GM23338 (cell line): ENCODE measurements at regions not wholly inside any gene's neighbourhood (a gene's known extent, or its start where the extent isn't known, plus 50 kb on each side); places are given as distances from the start of the nearest gene placed in this dataset.

Experiments
- ATAC-seq: fragments of 200-7000 bp; cut with Tn5 transposase; 3 replicates; pipeline ENCODE4 v1.9.1; 2020
- DNase-seq: peaks from one replicate; pipeline ENCODE4 v3.0.0-alpha.2; 2015; ENCODE audit warnings: low spot score
- H2AFZ ChIP-seq: fragments of 200-600 bp; sonication (generic); 2 replicates; pipeline ENCODE4 v1.8.0; 2016; ENCODE audit warnings: antibody characterized with exemption, mild to moderate bottlenecking, moderate library complexity
- H3F3A ChIP-seq: fragments of 200-600 bp; sonication (generic); replicated peaks from 2 replicates; pipeline ENCODE4 v1.8.0; 2017; ENCODE audit warnings: antibody characterized with exemption, mixed run types, low read depth
- H3K27ac ChIP-seq: fragments of 200-600 bp; sonication (generic); 2 replicates; pipeline ENCODE4 v1.6.1; 2016; ENCODE audit warnings: low read depth
- H3K27me3 ChIP-seq: fragments of 200-600 bp; sonication (generic); 2 replicates; pipeline ENCODE4 v1.8.0; 2016; ENCODE audit warnings: mild to moderate bottlenecking, mixed run types, moderate library complexity; ENCODE audit not compliant: insufficient read depth
- H3K36me3 ChIP-seq: fragments of 200-600 bp; sonication (generic); 2 replicates; pipeline ENCODE4 v1.8.0; 2016; ENCODE audit warnings: mild to moderate bottlenecking; ENCODE audit not compliant: insufficient read depth
- H3K4me1 ChIP-seq: fragments of 200-600 bp; sonication (generic); 2 replicates; pipeline ENCODE4 v1.8.0; 2016; ENCODE audit warnings: mild to moderate bottlenecking, moderate library complexity; ENCODE audit not compliant: insufficient read depth
- H3K4me2 ChIP-seq: fragments of 200-600 bp; sonication (generic); 2 replicates; pipeline ENCODE4 v1.7.1; 2017; ENCODE audit warnings: mixed run types
- H3K4me3 ChIP-seq: fragments of 200-600 bp; sonication (generic); 2 replicates; pipeline ENCODE4 v1.6.1; 2016; ENCODE audit warnings: mixed run types
- H3K79me2 ChIP-seq: fragments of 200-600 bp; sonication (generic); replicated peaks from 2 replicates; pipeline ENCODE4 v1.8.0; 2017; ENCODE audit warnings: mild to moderate bottlenecking; ENCODE audit not compliant: insufficient read depth
- H3K9me2 ChIP-seq: fragments of 200-600 bp; sonication (generic); 2 replicates; pipeline ENCODE4 v1.8.0; 2017; ENCODE audit not compliant: insufficient read depth
- H4K20me1 ChIP-seq: fragments of 200-600 bp; sonication (generic); replicated peaks from 2 replicates; pipeline ENCODE4 v1.8.0; 2017; ENCODE audit warnings: mild to moderate bottlenecking; ENCODE audit not compliant: insufficient read depth
- H3K27ac Mint-ChIP-seq: 2 replicates; pipeline ENCODE4 v1.8.0; 2020; ENCODE audit warnings: inconsistent platforms, mild to moderate bottlenecking, moderate library complexity, mixed read lengths
- H3K27me3 Mint-ChIP-seq: 3 replicates; pipeline ENCODE4 v1.8.0; 2022; ENCODE audit warnings: low read depth, mild to moderate bottlenecking, moderate library complexity, mixed read lengths, inconsistent platforms; ENCODE audit not compliant: insufficient read depth, poor library complexity
- H3K36me3 Mint-ChIP-seq: 3 replicates; pipeline ENCODE4 v1.8.0; 2021; ENCODE audit warnings: low read depth, mild to moderate bottlenecking, inconsistent platforms, moderate library complexity, mixed read lengths
- H3K4me1 Mint-ChIP-seq: 3 replicates; pipeline ENCODE4 v1.8.0; 2020; ENCODE audit warnings: mild to moderate bottlenecking, inconsistent platforms, mixed read lengths
- H3K4me3 Mint-ChIP-seq: 3 replicates; pipeline ENCODE4 v1.8.0; 2021; ENCODE audit warnings: moderate library complexity, mild to moderate bottlenecking, inconsistent platforms, mixed read lengths
- H3K9me3 Mint-ChIP-seq: 3 replicates; pipeline ENCODE4 v1.8.0; 2020; ENCODE audit warnings: moderate library complexity, mild to moderate bottlenecking, inconsistent platforms, mixed read lengths
- CREB1 ChIP-seq: fragments of 250-450 bp; sonication (Bioruptor Pico); IDR thresholded peaks from 2 replicates; pipeline ENCODE4 v1.5.0; 2020; ENCODE audit warnings: low read depth, mild to moderate bottlenecking, moderate library complexity
- EZH2 ChIP-seq: fragments of 200-600 bp; sonication (generic); IDR thresholded peaks from one replicate; pipeline ENCODE4 v1.8.0; 2017; ENCODE audit warnings: antibody characterized with exemption, mild to moderate bottlenecking, low read depth; ENCODE audit not compliant: unreplicated experiment
- EZH2phosphoT487 ChIP-seq: fragments of 200-600 bp; sonication (generic); IDR thresholded peaks from one replicate; pipeline ENCODE4 v1.8.1; 2018; ENCODE audit warnings: antibody characterized with exemption; ENCODE audit not compliant: unreplicated experiment
- JUNB ChIP-seq: IDR thresholded peaks from one replicate; pipeline ENCODE4 v1.6.1; 2016; ENCODE audit warnings: antibody characterized with exemption; ENCODE audit not compliant: unreplicated experiment
- POLR2AphosphoS5 ChIP-seq: IDR thresholded peaks from 2 replicates; pipeline ENCODE4 v1.6.1; 2016; ENCODE audit warnings: antibody characterized with exemption, low read depth
- STAT1 ChIP-seq: IDR thresholded peaks from one replicate; pipeline ENCODE4 v1.6.1; 2016; ENCODE audit warnings: antibody characterized with exemption; ENCODE audit not compliant: unreplicated experiment
- ZNF114 ChIP-seq: fragments of 250-450 bp; sonication (Bioruptor Pico); IDR thresholded peaks from 2 replicates; pipeline ENCODE4 v1.5.0; 2020; ENCODE audit warnings: mild to moderate bottlenecking, moderate library complexity
- ZNF331 ChIP-seq: fragments of 250-450 bp; sonication (Bioruptor Pico); IDR thresholded peaks from 2 replicates; pipeline ENCODE4 v1.5.0; 2020; ENCODE audit warnings: low read depth, mild to moderate bottlenecking, moderate library complexity
- ZNF462 ChIP-seq: fragments of 250-450 bp; sonication (Bioruptor Pico); IDR thresholded peaks from 2 replicates; pipeline ENCODE4 v1.5.0; 2020; ENCODE audit warnings: mild to moderate bottlenecking, moderate library complexity
- TF ChIP-seq, protein P1 (sequence below), 2 experiments: fragments of 200-600 bp in 1 of 2; sonication (generic) in 1 of 2; conservative IDR thresholded peaks; 2 replicates each; pipeline versions ENCODE4 v1.5.1 to v1.6.1; 2016 to 2017; ENCODE audit warnings: antibody characterized with exemption in 2 of 2, low read depth in 2 of 2, mild to moderate bottlenecking in 2 of 2, moderate library complexity in 1 of 2
- TF ChIP-seq, protein P2 (sequence below): IDR thresholded peaks from one replicate; pipeline ENCODE4 v1.6.1; 2018; ENCODE audit warnings: antibody characterized with exemption; ENCODE audit not compliant: unreplicated experiment

DNA sequence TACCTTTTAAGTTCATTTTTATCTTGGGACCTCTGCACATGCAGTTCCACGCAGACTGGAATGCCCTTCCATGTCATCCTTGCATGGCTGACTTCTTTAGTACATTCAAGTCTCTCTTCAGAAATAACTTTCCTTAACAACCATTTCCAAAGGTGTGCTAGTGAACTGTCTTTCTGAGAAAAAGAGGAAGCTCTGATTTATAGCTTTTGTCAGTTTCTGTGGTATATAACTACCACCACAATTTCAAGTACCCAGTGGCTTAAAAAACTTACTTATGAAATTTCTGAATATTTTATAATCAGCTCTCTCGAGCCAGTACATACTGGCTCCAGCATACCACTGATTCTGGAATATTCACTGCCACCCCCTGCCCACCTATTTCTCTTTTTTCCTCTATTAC is 1613.8 kb downstream of the MAT2B start:
- TF ChIP-seq STAT1 (no peak), JUNB (no peak), ZNF114 (CRISPR knock-in tag) (no peak), POLR2AphosphoS5 (no peak), EZH2 (no peak), CREB1 (CRISPR knock-in tag) (no peak), ZNF331 (CRISPR knock-in tag) (no peak), ZNF462 (CRISPR knock-in tag) (no peak), EZH2phosphoT487 (no peak)
- TF ChIP-seq, protein P1, sequence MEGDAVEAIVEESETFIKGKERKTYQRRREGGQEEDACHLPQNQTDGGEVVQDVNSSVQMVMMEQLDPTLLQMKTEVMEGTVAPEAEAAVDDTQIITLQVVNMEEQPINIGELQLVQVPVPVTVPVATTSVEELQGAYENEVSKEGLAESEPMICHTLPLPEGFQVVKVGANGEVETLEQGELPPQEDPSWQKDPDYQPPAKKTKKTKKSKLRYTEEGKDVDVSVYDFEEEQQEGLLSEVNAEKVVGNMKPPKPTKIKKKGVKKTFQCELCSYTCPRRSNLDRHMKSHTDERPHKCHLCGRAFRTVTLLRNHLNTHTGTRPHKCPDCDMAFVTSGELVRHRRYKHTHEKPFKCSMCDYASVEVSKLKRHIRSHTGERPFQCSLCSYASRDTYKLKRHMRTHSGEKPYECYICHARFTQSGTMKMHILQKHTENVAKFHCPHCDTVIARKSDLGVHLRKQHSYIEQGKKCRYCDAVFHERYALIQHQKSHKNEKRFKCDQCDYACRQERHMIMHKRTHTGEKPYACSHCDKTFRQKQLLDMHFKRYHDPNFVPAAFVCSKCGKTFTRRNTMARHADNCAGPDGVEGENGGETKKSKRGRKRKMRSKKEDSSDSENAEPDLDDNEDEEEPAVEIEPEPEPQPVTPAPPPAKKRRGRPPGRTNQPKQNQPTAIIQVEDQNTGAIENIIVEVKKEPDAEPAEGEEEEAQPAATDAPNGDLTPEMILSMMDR (conservative IDR thresholded peaks at IDR 0.05; ENCODE audit: low read depth in 2 of 2): no peak
- TF ChIP-seq, protein P2, sequence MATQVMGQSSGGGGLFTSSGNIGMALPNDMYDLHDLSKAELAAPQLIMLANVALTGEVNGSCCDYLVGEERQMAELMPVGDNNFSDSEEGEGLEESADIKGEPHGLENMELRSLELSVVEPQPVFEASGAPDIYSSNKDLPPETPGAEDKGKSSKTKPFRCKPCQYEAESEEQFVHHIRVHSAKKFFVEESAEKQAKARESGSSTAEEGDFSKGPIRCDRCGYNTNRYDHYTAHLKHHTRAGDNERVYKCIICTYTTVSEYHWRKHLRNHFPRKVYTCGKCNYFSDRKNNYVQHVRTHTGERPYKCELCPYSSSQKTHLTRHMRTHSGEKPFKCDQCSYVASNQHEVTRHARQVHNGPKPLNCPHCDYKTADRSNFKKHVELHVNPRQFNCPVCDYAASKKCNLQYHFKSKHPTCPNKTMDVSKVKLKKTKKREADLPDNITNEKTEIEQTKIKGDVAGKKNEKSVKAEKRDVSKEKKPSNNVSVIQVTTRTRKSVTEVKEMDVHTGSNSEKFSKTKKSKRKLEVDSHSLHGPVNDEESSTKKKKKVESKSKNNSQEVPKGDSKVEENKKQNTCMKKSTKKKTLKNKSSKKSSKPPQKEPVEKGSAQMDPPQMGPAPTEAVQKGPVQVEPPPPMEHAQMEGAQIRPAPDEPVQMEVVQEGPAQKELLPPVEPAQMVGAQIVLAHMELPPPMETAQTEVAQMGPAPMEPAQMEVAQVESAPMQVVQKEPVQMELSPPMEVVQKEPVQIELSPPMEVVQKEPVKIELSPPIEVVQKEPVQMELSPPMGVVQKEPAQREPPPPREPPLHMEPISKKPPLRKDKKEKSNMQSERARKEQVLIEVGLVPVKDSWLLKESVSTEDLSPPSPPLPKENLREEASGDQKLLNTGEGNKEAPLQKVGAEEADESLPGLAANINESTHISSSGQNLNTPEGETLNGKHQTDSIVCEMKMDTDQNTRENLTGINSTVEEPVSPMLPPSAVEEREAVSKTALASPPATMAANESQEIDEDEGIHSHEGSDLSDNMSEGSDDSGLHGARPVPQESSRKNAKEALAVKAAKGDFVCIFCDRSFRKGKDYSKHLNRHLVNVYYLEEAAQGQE: no peak
- Mint-ChIP-seq H3K36me3 (no peaks in the 10 kb centered on the region), H3K9me3 (0 out of 3 replicates have a peak, but pooled peaks cover 4% of the 10 kb centered on the region), H3K4me1 (no peaks in the 10 kb centered on the region), H3K27ac (no peak overlapping the region), H3K4me3 (no peak overlapping the region), H3K27me3 (no peaks in the 10 kb centered on the region)
- DNase-seq (no peak), ATAC-seq (no peak)
- Histone ChIP-seq H3F3A (no peaks in the 10 kb centered on the region), H3K4me3 (no peak overlapping the region), H3K4me1 (no peaks in the 10 kb centered on the region), H3K9me2 (0 out of 2 replicates have a peak, but pooled peaks cover 3% of the 10 kb centered on the region), H3K4me2 (no peak overlapping the region), H3K36me3 (no peaks in the 10 kb centered on the region), H3K79me2 (no peaks in the 10 kb centered on the region), H3K27ac (no peak overlapping the region), H3K27me3 (no peaks in the 10 kb centered on the region), H2AFZ (no peak overlapping the region), H4K20me1 (no peaks in the 10 kb centered on the region)
